22Rv1 (cell line): ENCODE measurements at regions not wholly inside any gene's neighbourhood (a gene's known extent, or its start where the extent isn't known, plus 50 kb on each side); places are given as distances from the start of the nearest gene placed in this dataset.
"Not testable (repeated sequence)": the region's sequence is repeated elsewhere in the genome, so short reads cannot be mapped to it uniquely, and the experiment has no call there.

Experiments used
- CTCF ChIP-seq: fragments of 450-650 bp; IDR thresholded peaks from 2 replicates; pipeline ENCODE4 v1.5.1; 2017; ENCODE audit warnings: mild to moderate bottlenecking
- ZFX ChIP-seq: fragments of 450-650 bp; IDR thresholded peaks from 2 replicates; pipeline ENCODE4 v1.6.1; 2017; ENCODE audit warnings: antibody characterized with exemption, borderline replicate concordance

- TF ChIP-seq CTCF, ZFX: not testable (repeated sequence)
Measured at GRCh38 chr4:13700858-13701140, 73.3 kb upstream of the BOD1L1 start.
